PC-9 (cell line): ENCODE measurements at regions not wholly inside any gene's neighbourhood (a gene's known extent, or its start where the extent isn't known, plus 50 kb on each side); places are given as distances from the start of the nearest gene placed in this dataset.

Experiments
- BruUV-seq: library from RNA; stranded (reverse); fragments of 400-500 nt; replicated peaks from 2 replicates; lab custom pipeline; 2021; lab: Mats Ljungman, UMichigan
- CTCF ChIA-PET: fragments of 300-600 bp; sonication (Branson Sonifier 250); formaldehyde crosslinking; loops from one replicate; lab custom pipeline; 2022; ENCODE audit warnings: antibody characterized with exemption; lab: Charles Lee
- POLR2A ChIA-PET: fragments of 300-600 bp; sonication (Branson Sonifier 250); formaldehyde crosslinking; loops from one replicate; lab custom pipeline; 2022; ENCODE audit warnings: antibody characterized with exemption; ENCODE audit not compliant: unreplicated experiment; lab: Charles Lee
- DNase-seq, 2 experiments: peaks; one replicate each; pipeline versions ENCODE4 v3.0.0 to v3.0.0-alpha.2; 2015 to 2022; ENCODE audit warnings: mixed read lengths in 1 of 2
- H2AFZ ChIP-seq: fragments of 200-600 bp; sonication (generic); 2 replicates; pipeline ENCODE4 v1.8.1; 2017; ENCODE audit warnings: antibody characterized with exemption
- H3F3A ChIP-seq: fragments of 200-600 bp; sonication (generic); 2 replicates; pipeline ENCODE4 v1.8.1; 2017; ENCODE audit warnings: antibody characterized with exemption, mild to moderate bottlenecking, low read depth; ENCODE audit not compliant: insufficient read depth
- H3K27ac ChIP-seq: fragments of 200-600 bp; sonication (generic); 2 replicates; pipeline ENCODE4 v1.6.1; 2016; ENCODE audit warnings: mixed run types
- H3K27me3 ChIP-seq: fragments of 200-600 bp; sonication (generic); 2 replicates; pipeline ENCODE4 v1.6.1; 2016; ENCODE audit warnings: low read depth, mixed run types; ENCODE audit not compliant: insufficient read depth
- H3K36me3 ChIP-seq: fragments of 200-600 bp; sonication (generic); 2 replicates; pipeline ENCODE4 v1.6.1; 2016; ENCODE audit warnings: low read depth, mixed run types
- H3K4me1 ChIP-seq: fragments of 200-600 bp; sonication (generic); replicated peaks from 2 replicates; pipeline ENCODE4 v1.6.1; 2016; ENCODE audit warnings: mixed run types; ENCODE audit not compliant: insufficient read depth
- H3K4me2 ChIP-seq: fragments of 200-600 bp; sonication (generic); 2 replicates; pipeline ENCODE4 v1.6.1; 2017; ENCODE audit warnings: mixed run types
- H3K4me3 ChIP-seq: fragments of 200-600 bp; sonication (generic); 2 replicates; pipeline ENCODE4 v1.6.1; 2016; ENCODE audit warnings: mixed run types
- H3K79me2 ChIP-seq: fragments of 200-600 bp; sonication (generic); 2 replicates; pipeline ENCODE4 v1.6.1; 2017; ENCODE audit warnings: low read depth, mixed run types
- H3K9me2 ChIP-seq: fragments of 200-600 bp; sonication (generic); 2 replicates; pipeline ENCODE4 v1.8.1; 2017; ENCODE audit warnings: mild to moderate bottlenecking; ENCODE audit not compliant: insufficient read depth
- H3K9me3 ChIP-seq: fragments of 200-600 bp; sonication (generic); 2 replicates; pipeline ENCODE4 v1.8.1; 2016; ENCODE audit warnings: low read depth; ENCODE audit not compliant: insufficient read depth
- H4K20me1 ChIP-seq: fragments of 200-600 bp; sonication (generic); 2 replicates; pipeline ENCODE4 v1.8.1; 2017; ENCODE audit not compliant: insufficient read depth
- CTCF ChIP-seq: fragments of 200-600 bp; sonication (generic); conservative IDR thresholded peaks from 2 replicates; pipeline ENCODE4 v1.6.1; 2017; ENCODE audit warnings: mixed run types, antibody characterized with exemption, mild to moderate bottlenecking, moderate library complexity
- EZH2 ChIP-seq: fragments of 200-600 bp; sonication (generic); IDR thresholded peaks from 2 replicates; pipeline ENCODE4 v1.8.0; 2017; ENCODE audit warnings: antibody characterized with exemption, low read depth
- intact Hi-C: fragments of 100-400 bp; cut with micrococcal nuclease; formaldehyde crosslinking; loops from one replicate; pipeline ENCODE4 v1.10.0; 2022; ENCODE audit not compliant: unreplicated experiment

- BruUV-seq, result no TSS peak
- no peaks in the 10 kb centered on the region for H3F3A ChIP-seq
- POLR2A ChIA-PET, result no interaction called here
- no peaks in the 10 kb centered on the region for H3K9me3 ChIP-seq
- H3K9me2 ChIP-seq, result no peaks in the 10 kb centered on the region; the same call in 1 of the 2 replicates
- CTCF ChIA-PET, result no interaction called here
- no peak overlapping the region for H3K4me3 ChIP-seq
- no peaks in the 10 kb centered on the region for H3K79me2 ChIP-seq
- H3K27me3 ChIP-seq, result no peaks in the 10 kb centered on the region
- no peak overlapping the region for H3K27ac ChIP-seq
- H3K4me2 ChIP-seq, result no peak overlapping the region
- TF ChIP-seq CTCF (no peak), EZH2 (no peak)
- no peaks in the 10 kb centered on the region for H4K20me1 ChIP-seq
- intact Hi-C loops, result no loop called here
- no peaks in the 10 kb centered on the region for H3K4me1 ChIP-seq
- H3K36me3 ChIP-seq, result no peaks in the 10 kb centered on the region
- no peak for DNase-seq
- H2AFZ ChIP-seq, result no peak overlapping the region
Observed at GRCh38 chr2:133739039-133739438, 170.8 kb upstream of the NCKAP5 start.

GRCh38 chr2:133740500-133740899 is 172.2 kb upstream of the NCKAP5 start:
- BruUV-seq, result no TSS peak
- CTCF ChIA-PET, result no interaction called here

GRCh38 chr2:133748007-133748700 is 179.9 kb upstream of the NCKAP5 start:
- Histone ChIP-seq H3K4me2 (no peak overlapping the region), H3K4me1 (no peaks in the 10 kb centered on the region), H3K79me2 (no peaks in the 10 kb centered on the region), H3K9me2 (no peaks in the 10 kb centered on the region), H2AFZ (no peak overlapping the region), H3K36me3 (no peaks in the 10 kb centered on the region), H3K27ac (no peak overlapping the region), H3F3A (no peaks in the 10 kb centered on the region), H3K9me3 (no peaks in the 10 kb centered on the region), H4K20me1 (no peaks in the 10 kb centered on the region), H3K4me3 (no peak overlapping the region), H3K27me3 (no peaks in the 10 kb centered on the region; the same call in 1 of the 2 replicates)
- TF ChIP-seq CTCF (no peak), EZH2 (no peak)
- CTCF ChIA-PET, result no interaction called here
- no TSS peak for BruUV-seq
- DNase-seq, result no peak
- POLR2A ChIA-PET, result no interaction called here
- intact Hi-C loops, result no loop called here

More at GRCh38 chr2:133740500-133740899, 172.2 kb upstream of the NCKAP5 start:
- Histone ChIP-seq H3K9me3 (no peaks in the 10 kb centered on the region), H3K9me2 (no peaks in the 10 kb centered on the region; the same call in 1 of the 2 replicates), H3K4me1 (no peaks in the 10 kb centered on the region), H3K36me3 (no peaks in the 10 kb centered on the region), H3K27me3 (no peaks in the 10 kb centered on the region), H2AFZ (no peak overlapping the region), H3K4me3 (no peak overlapping the region), H3K27ac (no peak overlapping the region), H3K4me2 (no peak overlapping the region), H3K79me2 (no peaks in the 10 kb centered on the region), H4K20me1 (no peaks in the 10 kb centered on the region), H3F3A (no peaks in the 10 kb centered on the region)
- TF ChIP-seq CTCF, result no peak
- no peak for TF ChIP-seq EZH2
- intact Hi-C loops, result no loop called here
- POLR2A ChIA-PET, result no interaction called here
- DNase-seq, result no peak
